ENCODE measurements at regions not wholly inside any gene's neighbourhood (a gene's known extent, or its start where the extent isn't known, plus 50 kb on each side); places are given as distances from the start of the nearest gene placed in this dataset.
"Not testable (repeated sequence)": the region's sequence is repeated elsewhere in the genome, so short reads cannot be mapped to it uniquely, and the experiment has no call there.

- Histone ChIP-seq H3K27ac (ENCODE audit: insufficient read depth in 1 of 2, low read depth in 1 of 2, low read length in 2 of 2, poor library complexity in 1 of 2, severe bottlenecking in 2 of 2) (no peak overlapping the region), H3K36me3 (ENCODE audit: control insufficient read depth in 4 of 4, insufficient read depth in 4 of 4, low read length in 3 of 4) (no peaks in the 10 kb centered on the region), H3K9me3 (ENCODE audit: control extremely low read depth in 1 of 5, control insufficient read depth in 4 of 5, insufficient read depth in 2 of 5, low read depth in 1 of 5, low read length in 4 of 5) (no peaks in the 10 kb centered on the region), H3K27me3 (replicated peaks in 2 of 5; ENCODE audit: control insufficient read depth in 4 of 5, insufficient read depth in 5 of 5, low read length in 4 of 5) (peaks cover 0 to 3% (median 0%) of the 10 kb centered on the region in 5 experiments), H3K4me1 (ENCODE audit: control extremely low read depth in 1 of 4, control insufficient read depth in 4 of 4, insufficient read depth in 4 of 4, low read length in 3 of 4) (no peaks in the 10 kb centered on the region), H3K4me3 (ENCODE audit: control insufficient read depth in 1 of 7, extremely low read depth in 1 of 7, insufficient read depth in 4 of 7, low read depth in 2 of 7, low read length in 6 of 7) (no peak overlapping the region)
- DNase-seq, result no peak
- 85% methylated on average over 8 of the region's 8 CpGs for WGBS (ENCODE audit: insufficient coverage)
- ChIA-PET CTCF (no interaction called here), POLR2A (no interaction called here)
Measured at GRCh38 chr12:131413006-131413405, 297.9 kb upstream of the SFSWAP start.

DNA sequence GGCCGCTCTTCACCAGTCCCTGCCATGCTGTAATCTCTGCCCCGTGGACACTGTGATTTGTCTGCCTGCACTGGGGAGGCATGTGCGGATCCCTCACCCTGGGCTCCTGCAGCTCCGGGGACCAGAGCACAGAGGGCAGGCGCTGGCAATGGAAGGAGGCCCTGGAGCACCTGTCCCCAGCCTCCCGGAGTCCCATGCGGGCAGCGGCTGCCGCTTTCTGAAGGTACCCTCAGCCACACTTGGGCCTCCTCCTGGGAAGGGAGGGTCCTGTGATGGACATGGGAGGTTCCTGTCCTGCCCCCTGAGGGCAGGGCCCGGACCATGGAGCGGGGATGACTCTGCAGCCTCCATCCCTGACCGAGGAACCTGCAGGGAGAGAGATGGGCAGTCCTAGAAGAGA is 297.4 kb upstream of the SFSWAP start:
- no peak overlapping the region for H3K27ac ChIP-seq (ENCODE audit: insufficient read depth in 1 of 2, low read depth in 1 of 2, low read length in 2 of 2, poor library complexity in 1 of 2, severe bottlenecking in 2 of 2)
- H3K27me3 ChIP-seq (replicated peaks in 2 of 5; ENCODE audit: control insufficient read depth in 4 of 5, insufficient read depth in 5 of 5, low read length in 4 of 5), result peaks cover 0 to 3% (median 0%) of the 10 kb centered on the region in 5 experiments
- no peak for DNase-seq
- WGBS (ENCODE audit: insufficient coverage), result 94% methylated on average over 5 of the region's 12 CpGs
- H3K9me3 ChIP-seq (ENCODE audit: control extremely low read depth in 1 of 5, control insufficient read depth in 4 of 5, insufficient read depth in 2 of 5, low read depth in 1 of 5, low read length in 4 of 5), result no peaks in the 10 kb centered on the region
- no peaks in the 10 kb centered on the region for H3K36me3 ChIP-seq (ENCODE audit: control insufficient read depth in 4 of 4, insufficient read depth in 4 of 4, low read length in 3 of 4)
- H3K4me3 ChIP-seq (ENCODE audit: control insufficient read depth in 1 of 7, extremely low read depth in 1 of 7, insufficient read depth in 4 of 7, low read depth in 2 of 7, low read length in 6 of 7), result no peak overlapping the region
- POLR2A ChIA-PET, result no interaction called here
- no peaks in the 10 kb centered on the region for H3K4me1 ChIP-seq (ENCODE audit: control extremely low read depth in 1 of 4, control insufficient read depth in 4 of 4, insufficient read depth in 4 of 4, low read length in 3 of 4)
- CTCF ChIA-PET, result no interaction called here

DNA sequence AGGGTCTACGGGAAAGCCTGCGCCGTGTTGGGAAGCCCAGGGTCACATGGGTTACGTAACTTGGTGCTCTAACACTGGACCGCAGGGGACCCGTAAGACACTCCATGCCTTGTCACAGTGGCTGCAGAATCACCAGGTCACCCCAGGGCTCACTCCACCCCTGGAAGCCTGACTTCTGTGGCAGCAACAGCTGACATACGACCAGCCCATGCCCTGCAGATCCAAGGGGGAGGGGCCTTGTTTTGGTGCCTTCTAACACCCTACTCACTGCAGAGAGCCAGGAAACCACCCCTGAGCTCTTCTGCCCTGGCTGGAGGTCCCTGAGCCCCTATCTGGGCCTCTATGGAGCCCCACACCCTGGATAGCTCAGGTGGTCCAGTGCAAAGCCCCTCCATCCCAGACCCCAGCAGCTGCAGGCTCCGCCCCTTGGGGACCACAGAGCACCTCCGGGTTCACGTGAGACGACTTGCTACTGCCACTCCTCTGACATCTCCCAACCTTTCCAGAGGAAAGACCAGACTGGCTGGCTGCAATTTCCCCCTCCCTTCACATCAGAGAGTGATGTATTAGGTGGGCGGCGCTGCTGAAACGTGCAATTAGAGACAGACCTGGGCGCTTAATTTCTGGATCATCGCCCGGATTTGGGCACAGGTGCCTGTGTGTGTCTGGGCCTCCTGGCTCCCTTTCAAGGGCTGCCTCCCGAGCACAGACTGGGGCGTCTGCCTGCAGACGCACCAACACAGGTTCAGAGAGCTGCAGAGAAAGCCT is 296.6 kb upstream of the SFSWAP start:
- H3K9me3 ChIP-seq (ENCODE audit: control extremely low read depth in 1 of 5, control insufficient read depth in 4 of 5, insufficient read depth in 2 of 5, low read depth in 1 of 5, low read length in 4 of 5); H3K4me3 ChIP-seq (ENCODE audit: control insufficient read depth in 1 of 7, extremely low read depth in 1 of 7, insufficient read depth in 4 of 7, low read depth in 2 of 7, low read length in 6 of 7); POLR2A ChIA-PET; CTCF ChIA-PET; DNase-seq; H3K27me3 ChIP-seq (replicated peaks in 2 of 5; ENCODE audit: control insufficient read depth in 4 of 5, insufficient read depth in 5 of 5, low read length in 4 of 5); H3K4me1 ChIP-seq (ENCODE audit: control extremely low read depth in 1 of 4, control insufficient read depth in 4 of 4, insufficient read depth in 4 of 4, low read length in 3 of 4); H3K36me3 ChIP-seq (ENCODE audit: control insufficient read depth in 4 of 4, insufficient read depth in 4 of 4, low read length in 3 of 4); H3K27ac ChIP-seq (ENCODE audit: insufficient read depth in 1 of 2, low read depth in 1 of 2, low read length in 2 of 2, poor library complexity in 1 of 2, severe bottlenecking in 2 of 2): not testable (repeated sequence)
- WGBS (ENCODE audit: insufficient coverage), result no CpG with 5 or more reads among the region's 20 CpGs

DNA sequence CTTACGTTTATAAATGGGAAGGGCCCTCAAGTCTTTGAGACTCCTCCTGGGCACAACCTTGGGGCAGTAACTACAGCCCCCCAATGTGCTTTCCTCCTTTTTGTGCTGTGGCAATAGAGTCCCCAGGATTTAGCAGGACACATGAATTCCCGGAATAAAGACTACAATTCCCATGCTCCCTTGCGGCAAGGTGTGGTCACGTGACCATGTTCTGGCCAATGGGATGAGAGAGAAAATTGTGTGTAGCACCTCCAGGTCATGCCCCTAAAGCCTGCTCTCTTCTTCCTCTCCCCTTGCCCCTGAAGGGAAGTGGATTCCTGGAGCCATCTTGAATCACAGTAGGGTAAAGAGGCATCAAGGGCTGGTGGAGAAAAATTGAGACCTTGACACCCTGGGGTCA is 295.1 kb upstream of the SFSWAP start:
- Histone ChIP-seq H3K27me3 (replicated peaks in 2 of 5; ENCODE audit: control insufficient read depth in 4 of 5, insufficient read depth in 5 of 5, low read length in 4 of 5) (peaks cover 0 to 2% (median 0%) of the 10 kb centered on the region in 5 experiments), H3K4me3 (ENCODE audit: control insufficient read depth in 1 of 7, extremely low read depth in 1 of 7, insufficient read depth in 4 of 7, low read depth in 2 of 7, low read length in 6 of 7) (no peak overlapping the region), H3K27ac (ENCODE audit: insufficient read depth in 1 of 2, low read depth in 1 of 2, low read length in 2 of 2, poor library complexity in 1 of 2, severe bottlenecking in 2 of 2) (no peak overlapping the region), H3K4me1 (ENCODE audit: control extremely low read depth in 1 of 4, control insufficient read depth in 4 of 4, insufficient read depth in 4 of 4, low read length in 3 of 4) (no peaks in the 10 kb centered on the region), H3K36me3 (ENCODE audit: control insufficient read depth in 4 of 4, insufficient read depth in 4 of 4, low read length in 3 of 4) (no peaks in the 10 kb centered on the region), H3K9me3 (ENCODE audit: control extremely low read depth in 1 of 5, control insufficient read depth in 4 of 5, insufficient read depth in 2 of 5, low read depth in 1 of 5, low read length in 4 of 5) (no peaks in the 10 kb centered on the region)
- no peak for DNase-seq
- WGBS (ENCODE audit: insufficient coverage), result 98% methylated on average over 4 of the region's 4 CpGs
- ChIA-PET CTCF (no interaction called here), POLR2A (no interaction called here)

DNA sequence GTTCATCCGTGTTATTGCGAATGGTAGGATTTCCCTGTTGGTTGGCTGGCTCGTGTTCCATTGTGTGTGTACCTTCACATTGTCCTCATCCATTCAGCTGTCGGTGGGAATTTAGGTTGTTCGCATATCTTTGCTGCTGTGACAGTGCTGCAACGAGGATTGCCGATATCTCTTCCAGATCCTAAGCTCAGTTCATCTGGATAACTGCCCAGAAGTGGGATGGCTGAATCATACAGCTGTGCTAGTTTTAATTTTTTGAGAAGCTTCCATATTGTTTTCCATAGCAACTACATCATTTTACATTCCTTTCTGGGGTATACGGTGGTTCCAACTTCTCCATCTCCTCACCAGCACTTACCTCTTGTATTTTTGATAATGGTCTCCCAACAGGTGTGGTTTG is 292.8 kb upstream of the SFSWAP start:
- no peak overlapping the region for H3K4me3 ChIP-seq (ENCODE audit: control insufficient read depth in 1 of 7, extremely low read depth in 1 of 7, insufficient read depth in 4 of 7, low read depth in 2 of 7, low read length in 6 of 7)
- POLR2A ChIA-PET, result no interaction called here
- H3K27ac ChIP-seq (ENCODE audit: insufficient read depth in 1 of 2, low read depth in 1 of 2, low read length in 2 of 2, poor library complexity in 1 of 2, severe bottlenecking in 2 of 2), result no peak overlapping the region
- 92% methylated on average over 8 of the region's 8 CpGs for WGBS (ENCODE audit: insufficient coverage)
- CTCF ChIA-PET, result interaction anchor here (0.9 kb wide), 1 partner anchor 9 kb away, joined by 3 read pairs; no protein-coding TSS in a partner anchor
- no peaks in the 10 kb centered on the region for H3K4me1 ChIP-seq (ENCODE audit: control extremely low read depth in 1 of 4, control insufficient read depth in 4 of 4, insufficient read depth in 4 of 4, low read length in 3 of 4)
- no peaks in the 10 kb centered on the region for H3K36me3 ChIP-seq (ENCODE audit: control insufficient read depth in 4 of 4, insufficient read depth in 4 of 4, low read length in 3 of 4)
- no peaks in the 10 kb centered on the region for H3K27me3 ChIP-seq (replicated peaks in 2 of 5; ENCODE audit: control insufficient read depth in 4 of 5, insufficient read depth in 5 of 5, low read length in 4 of 5)
- no peak for DNase-seq
- no peaks in the 10 kb centered on the region for H3K9me3 ChIP-seq (ENCODE audit: control extremely low read depth in 1 of 5, control insufficient read depth in 4 of 5, insufficient read depth in 2 of 5, low read depth in 1 of 5, low read length in 4 of 5)

DNA sequence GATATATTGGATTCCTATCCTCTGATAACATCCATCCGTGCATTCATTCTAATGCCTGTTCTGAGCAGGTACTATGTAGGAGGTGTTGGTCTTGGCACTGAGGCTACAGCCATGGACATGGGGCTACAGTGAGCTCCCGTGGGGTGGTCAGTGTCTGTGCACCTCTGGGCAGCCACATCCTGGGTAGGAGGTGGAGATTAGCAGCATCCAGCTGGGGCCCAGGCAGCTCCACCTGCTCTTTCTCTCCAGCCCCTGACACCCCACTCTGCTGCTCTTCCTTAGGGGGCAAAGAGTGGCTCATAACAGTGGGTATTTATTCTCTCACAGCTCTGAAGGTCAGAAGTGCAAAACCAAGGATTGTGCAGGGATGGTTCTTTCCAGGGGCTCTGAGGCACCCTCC is 292.0 kb upstream of the SFSWAP start:
- Histone ChIP-seq H3K4me3 (ENCODE audit: control insufficient read depth in 1 of 7, extremely low read depth in 1 of 7, insufficient read depth in 4 of 7, low read depth in 2 of 7, low read length in 6 of 7) (no peak overlapping the region), H3K9me3 (ENCODE audit: control extremely low read depth in 1 of 5, control insufficient read depth in 4 of 5, insufficient read depth in 2 of 5, low read depth in 1 of 5, low read length in 4 of 5) (peaks cover 0 to 7% (median 3%) of the 10 kb centered on the region in 5 experiments), H3K27me3 (replicated peaks in 2 of 5; ENCODE audit: control insufficient read depth in 4 of 5, insufficient read depth in 5 of 5, low read length in 4 of 5) (no peaks in the 10 kb centered on the region), H3K36me3 (ENCODE audit: control insufficient read depth in 4 of 4, insufficient read depth in 4 of 4, low read length in 3 of 4) (no peaks in the 10 kb centered on the region), H3K4me1 (ENCODE audit: control extremely low read depth in 1 of 4, control insufficient read depth in 4 of 4, insufficient read depth in 4 of 4, low read length in 3 of 4) (no peaks in the 10 kb centered on the region), H3K27ac (ENCODE audit: insufficient read depth in 1 of 2, low read depth in 1 of 2, low read length in 2 of 2, poor library complexity in 1 of 2, severe bottlenecking in 2 of 2) (no peak overlapping the region)
- no CpG with 5 or more reads among the region's 2 CpGs for WGBS (ENCODE audit: insufficient coverage)
- POLR2A ChIA-PET, result no interaction called here
- CTCF ChIA-PET, result no interaction called here
- DNase-seq, result no peak

GRCh38 chr12:131420867-131421447 is 289.9 kb upstream of the SFSWAP start:
- DNase-seq, result no peak
- POLR2A ChIA-PET, result no interaction called here

More at GRCh38 chr12:131420867-131421447, 289.9 kb upstream of the SFSWAP start:
- no peaks in the 10 kb centered on the region for H3K27me3 ChIP-seq (replicated peaks in 2 of 5; ENCODE audit: control insufficient read depth in 4 of 5, insufficient read depth in 5 of 5, low read length in 4 of 5)
- H3K9me3 ChIP-seq (ENCODE audit: control extremely low read depth in 1 of 5, control insufficient read depth in 4 of 5, insufficient read depth in 2 of 5, low read depth in 1 of 5, low read length in 4 of 5), result peaks cover 2 to 26% (median 6%) of the 10 kb centered on the region in 5 experiments
- CTCF ChIA-PET, result interaction anchor here (1.2 kb wide), 1 partner anchor 56 kb away, joined by 4 read pairs; no protein-coding TSS in a partner anchor
- no peak overlapping the region for H3K27ac ChIP-seq (ENCODE audit: insufficient read depth in 1 of 2, low read depth in 1 of 2, low read length in 2 of 2, poor library complexity in 1 of 2, severe bottlenecking in 2 of 2)
- 95% methylated on average over 13 of the region's 13 CpGs for WGBS (ENCODE audit: insufficient coverage)
- no peaks in the 10 kb centered on the region for H3K36me3 ChIP-seq (ENCODE audit: control insufficient read depth in 4 of 4, insufficient read depth in 4 of 4, low read length in 3 of 4)
- no peak overlapping the region for H3K4me3 ChIP-seq (ENCODE audit: control insufficient read depth in 1 of 7, extremely low read depth in 1 of 7, insufficient read depth in 4 of 7, low read depth in 2 of 7, low read length in 6 of 7)
- H3K4me1 ChIP-seq (ENCODE audit: control extremely low read depth in 1 of 4, control insufficient read depth in 4 of 4, insufficient read depth in 4 of 4, low read length in 3 of 4), result no peaks in the 10 kb centered on the region
